ENCODE measurements at regions not wholly inside any gene's neighbourhood (a gene's known extent, or its start where the extent isn't known, plus 50 kb on each side); places are given as distances from the start of the nearest gene placed in this dataset.
A peak's percentile ranks its signal among the peaks of the same experiment; 100 is the strongest.
"Not testable (repeated sequence)": the region's sequence is repeated elsewhere in the genome, so short reads cannot be mapped to it uniquely, and the experiment has no call there.

GRCh38 chr2:87199228-87199627 is 177.6 kb upstream of the PLGLB1 start:
- not testable (repeated sequence) for DNase-seq

GRCh38 chr2:87204569-87205147 is 183.0 kb upstream of the PLGLB1 start:
- not testable (repeated sequence) for DNase-seq

GRCh38 chr2:87212938-87213337 is 191.3 kb upstream of the PLGLB1 start:
- DNase-seq, result not testable (repeated sequence)

- not testable (repeated sequence) for DNase-seq
Measured at GRCh38 chr2:87217005-87217404, 195.4 kb upstream of the PLGLB1 start.

- DNase-seq, result peak; percentile 71
Measured at GRCh38 chr2:87217741-87218410, 196.2 kb upstream of the PLGLB1 start.

- not testable (repeated sequence) for DNase-seq
Measured at GRCh38 chr2:87220651-87221050, 199.0 kb upstream of the PLGLB1 start.

- DNase-seq, result not testable (repeated sequence)
Measured at GRCh38 chr2:87222131-87222530, 200.5 kb upstream of the PLGLB1 start.

GRCh38 chr2:87223873-87224272 is 202.2 kb upstream of the PLGLB1 start:
- DNase-seq, result not testable (repeated sequence)

- not testable (repeated sequence) for DNase-seq
Measured at GRCh38 chr2:87229091-87229689, 207.5 kb upstream of the PLGLB1 start.

GRCh38 chr2:87229964-87230363 is 208.3 kb upstream of the PLGLB1 start:
- DNase-seq, result not testable (repeated sequence)

- not testable (repeated sequence) for DNase-seq
Measured at GRCh38 chr2:87235333-87235981, 213.8 kb upstream of the PLGLB1 start.

- DNase-seq, result peak; percentile 19
Measured at GRCh38 chr2:87237570-87238336, 216.1 kb upstream of the PLGLB1 start.

- DNase-seq, result not testable (repeated sequence)
Measured at GRCh38 chr2:87239558-87240215, 218.0 kb upstream of the PLGLB1 start.

GRCh38 chr2:87246066-87246717 is 224.5 kb upstream of the PLGLB1 start:
- DNase-seq, result not testable (repeated sequence)

GRCh38 chr2:87252046-87252445 is 230.4 kb upstream of the PLGLB1 start:
- DNase-seq, result not testable (repeated sequence)

GRCh38 chr2:87254562-87254961 is 232.9 kb upstream of the PLGLB1 start:
- not testable (repeated sequence) for DNase-seq

- DNase-seq, result not testable (repeated sequence)
Measured at GRCh38 chr2:87255410-87255809, 233.8 kb upstream of the PLGLB1 start.

GRCh38 chr2:87258887-87259286 is 237.2 kb upstream of the PLGLB1 start:
- not testable (repeated sequence) for DNase-seq

GRCh38 chr2:87262184-87262702 is 240.6 kb upstream of the PLGLB1 start:
- not testable (repeated sequence) for DNase-seq

GRCh38 chr2:87263868-87264518 is 242.3 kb upstream of the PLGLB1 start:
- DNase-seq, result not testable (repeated sequence)

GRCh38 chr2:87275192-87275591 is 253.5 kb upstream of the PLGLB1 start:
- DNase-seq, result not testable (repeated sequence)
